GM19239 (cell line): ENCODE measurements at regions not wholly inside any gene's neighbourhood (a gene's known extent, or its start where the extent isn't known, plus 50 kb on each side); places are given as distances from the start of the nearest gene placed in this dataset.

Source experiments
- DNase-seq: peaks from one replicate; pipeline ENCODE4 v3.0.0; 2011; ENCODE audit warnings: low spot score; ENCODE audit not compliant: insufficient read length
- FAIRE-seq: peaks from 2 replicates; lab custom pipeline; 2011; peaks lifted over from hg19 to GRCh38; lab: Jason Lieb, UNC

GRCh38 chr2:80887841-80888378, 583.4 kb upstream of the LRRTM1 start:
- DNase-seq = no peak
- FAIRE-seq = no peak

GRCh38 chr2:80874374-80874773, 569.8 kb upstream of the LRRTM1 start:
- FAIRE-seq = no peak

GRCh38 chr2:80869858-80870438, 565.4 kb upstream of the LRRTM1 start:
- FAIRE-seq (no peak), DNase-seq (no peak)

More at GRCh38 chr2:80874374-80874773, 569.8 kb upstream of the LRRTM1 start:
- no peak for DNase-seq

GRCh38 chr2:80863147-80863714, 558.7 kb upstream of the LRRTM1 start:
- FAIRE-seq = no peak
- no peak for DNase-seq

- no peak for FAIRE-seq
Observed at GRCh38 chr2:80858965-80859364, 554.4 kb upstream of the LRRTM1 start.

GRCh38 chr2:80856227-80856626, 551.7 kb upstream of the LRRTM1 start:
- DNase-seq (no peak), FAIRE-seq (no peak)

More at GRCh38 chr2:80858965-80859364, 554.4 kb upstream of the LRRTM1 start:
- no peak for DNase-seq

- FAIRE-seq (no peak), DNase-seq (no peak)
Observed at GRCh38 chr2:80854831-80855230, 550.3 kb upstream of the LRRTM1 start.

- no peak for FAIRE-seq
- no peak for DNase-seq
Observed at GRCh38 chr2:80852808-80853139, 548.2 kb upstream of the LRRTM1 start.

- FAIRE-seq (no peak), DNase-seq (no peak)
Observed at GRCh38 chr2:80852079-80852807, 547.7 kb upstream of the LRRTM1 start.

GRCh38 chr2:80830891-80831290, 526.3 kb upstream of the LRRTM1 start:
- no peak for DNase-seq
- FAIRE-seq = no peak

GRCh38 chr2:80822999-80823398, 518.4 kb upstream of the LRRTM1 start:
- FAIRE-seq (no peak), DNase-seq (no peak)

GRCh38 chr2:80815259-80815658, 510.7 kb upstream of the LRRTM1 start:
- FAIRE-seq = no peak
- no peak for DNase-seq

- DNase-seq = no peak
- FAIRE-seq = no peak
Observed at GRCh38 chr2:80786584-80786983, 482.0 kb upstream of the LRRTM1 start.

GRCh38 chr2:80778704-80779103, 474.2 kb upstream of the LRRTM1 start:
- FAIRE-seq = no peak

GRCh38 chr2:80748592-80748991, 444.0 kb upstream of the LRRTM1 start:
- FAIRE-seq = no peak
- no peak for DNase-seq

More at GRCh38 chr2:80778704-80779103, 474.2 kb upstream of the LRRTM1 start:
- DNase-seq = no peak

GRCh38 chr2:80737047-80737446, 432.5 kb upstream of the LRRTM1 start:
- DNase-seq = no peak
- no peak for FAIRE-seq

GRCh38 chr2:80725001-80725400, 420.4 kb upstream of the LRRTM1 start:
- DNase-seq (no peak), FAIRE-seq (no peak)

- FAIRE-seq = no peak
- DNase-seq = no peak
Observed at GRCh38 chr2:80722803-80723202, 418.3 kb upstream of the LRRTM1 start.

GRCh38 chr2:80719607-80720006, 415.1 kb upstream of the LRRTM1 start:
- no peak for FAIRE-seq
- DNase-seq = no peak

- DNase-seq = no peak
- FAIRE-seq = no peak
Observed at GRCh38 chr2:80715433-80715832, 410.9 kb upstream of the LRRTM1 start.

- FAIRE-seq = no peak
- DNase-seq = no peak
Observed at GRCh38 chr2:80711915-80712314, 407.4 kb upstream of the LRRTM1 start.
